Loucy (cell line): ENCODE measurements at regions not wholly inside any gene's neighbourhood (a gene's known extent, or its start where the extent isn't known, plus 50 kb on each side); places are given as distances from the start of the nearest gene placed in this dataset.

Source experiments
- CTCF ChIP-seq: fragments of 200-600 bp; sonication (generic); conservative IDR thresholded peaks from 2 replicates; pipeline ENCODE4 v1.5.1; 2014; ENCODE audit warnings: mild to moderate bottlenecking, antibody characterized with exemption, low read length
- EZH2phosphoT487 ChIP-seq: fragments of 200-600 bp; IDR thresholded peaks from 2 replicates; pipeline ENCODE4 v1.6.1; 2018; ENCODE audit warnings: antibody characterized with exemption, mild to moderate bottlenecking, moderate library complexity, borderline replicate concordance

DNA sequence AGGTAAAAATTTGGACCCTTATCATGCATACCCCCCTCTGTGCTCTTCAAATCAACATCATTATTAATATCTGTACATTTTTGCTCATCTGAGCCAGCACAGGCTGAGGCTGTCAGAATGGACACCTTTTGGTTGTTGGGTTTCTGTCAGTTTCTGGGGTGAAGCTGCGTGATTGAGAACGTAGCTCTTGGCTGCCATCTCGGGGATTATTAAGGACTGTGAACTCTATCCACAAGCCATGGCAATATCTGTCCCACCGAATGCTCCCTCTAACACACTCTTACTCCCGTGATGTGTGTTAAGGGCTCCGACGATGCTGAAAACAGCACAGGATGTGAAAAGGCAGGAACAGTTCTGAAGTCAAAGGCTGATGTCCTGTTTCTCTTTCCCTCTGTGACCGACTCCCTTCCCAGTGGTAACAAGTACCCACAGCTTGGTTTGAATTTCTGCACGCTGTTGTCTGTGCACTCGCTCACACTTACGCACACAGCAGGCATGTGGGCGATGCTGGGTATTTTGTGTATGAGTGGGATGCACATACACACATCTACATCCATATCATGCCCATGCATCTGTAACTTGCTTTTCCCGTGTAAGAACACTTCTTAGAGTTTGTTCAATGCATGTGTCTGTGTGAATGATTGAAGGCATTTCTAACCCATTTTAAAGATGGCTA, 405.6 kb downstream of the TMEM121 start:
- TF ChIP-seq CTCF = peak; percentile 37
- no peak for TF ChIP-seq EZH2phosphoT487
